ENCODE measurements at regions not wholly inside any gene's neighbourhood (a gene's known extent, or its start where the extent isn't known, plus 50 kb on each side); places are given as distances from the start of the nearest gene placed in this dataset.
"Not testable (repeated sequence)": the region's sequence is repeated elsewhere in the genome, so short reads cannot be mapped to it uniquely, and the experiment has no call there.

GRCh38 chr2:183459466-183459865 is 335.2 kb downstream of the NUP35 start:
- DNase-seq (ENCODE audit: low read depth), result no peak
- no peak for TF ChIP-seq CTCF (conservative IDR thresholded peaks at IDR 0.05; ENCODE audit: low read depth, low read length)
- H3K4me3 ChIP-seq (ENCODE audit: low read depth, low read length), result no peak overlapping the region

- no peak for DNase-seq (ENCODE audit: low read depth)
- TF ChIP-seq CTCF (conservative IDR thresholded peaks at IDR 0.05; ENCODE audit: low read depth, low read length), result no peak
- H3K4me3 ChIP-seq (ENCODE audit: low read depth, low read length), result no peak overlapping the region
Observed at GRCh38 chr2:183463821-183464220, 339.6 kb downstream of the NUP35 start.

GRCh38 chr2:183465048-183465447 is 340.8 kb downstream of the NUP35 start:
- H3K4me3 ChIP-seq (ENCODE audit: low read depth, low read length), result no peak overlapping the region
- DNase-seq (ENCODE audit: low read depth), result no peak
- TF ChIP-seq CTCF (conservative IDR thresholded peaks at IDR 0.05; ENCODE audit: low read depth, low read length), result no peak

- DNase-seq (ENCODE audit: low read depth), result no peak
Observed at GRCh38 chr2:183474912-183475695, 350.9 kb downstream of the NUP35 start.

GRCh38 chr2:183476490-183476889 is 352.2 kb downstream of the NUP35 start:
- no peak overlapping the region for H3K4me3 ChIP-seq (ENCODE audit: low read depth, low read length)
- TF ChIP-seq CTCF (conservative IDR thresholded peaks at IDR 0.05; ENCODE audit: low read depth, low read length), result no peak
- DNase-seq (ENCODE audit: low read depth), result no peak

More at GRCh38 chr2:183474912-183475695, 350.9 kb downstream of the NUP35 start:
- H3K4me3 ChIP-seq (ENCODE audit: low read depth, low read length), result no peak overlapping the region
- TF ChIP-seq CTCF (conservative IDR thresholded peaks at IDR 0.05; ENCODE audit: low read depth, low read length), result no peak

GRCh38 chr2:183477296-183477695 is 353.1 kb downstream of the NUP35 start:
- no peak overlapping the region for H3K4me3 ChIP-seq (ENCODE audit: low read depth, low read length)
- TF ChIP-seq CTCF (conservative IDR thresholded peaks at IDR 0.05; ENCODE audit: low read depth, low read length), result no peak
- no peak for DNase-seq (ENCODE audit: low read depth)

- H3K4me3 ChIP-seq (ENCODE audit: low read depth, low read length); DNase-seq (ENCODE audit: low read depth): not testable (repeated sequence)
Observed at GRCh38 chr2:183478941-183479595, 354.8 kb downstream of the NUP35 start.

All from choroid plexus epithelial cell (primary cell).